Epidermal melanocyte (primary cell): ENCODE measurements at regions not wholly inside any gene's neighbourhood (a gene's known extent, or its start where the extent isn't known, plus 50 kb on each side); places are given as distances from the start of the nearest gene placed in this dataset.
A peak's percentile ranks its signal among the peaks of the same experiment; 100 is the strongest.

Experiments
- DNase-seq: peaks from one replicate; pipeline ENCODE4 v3.0.0; 2011; ENCODE audit warnings: low spot score; ENCODE audit not compliant: insufficient read length

GRCh38 chr5:67306965-67307607 lies 110.5 kb upstream of the CD180 start:
- peak; percentile 26 for DNase-seq

DNA sequence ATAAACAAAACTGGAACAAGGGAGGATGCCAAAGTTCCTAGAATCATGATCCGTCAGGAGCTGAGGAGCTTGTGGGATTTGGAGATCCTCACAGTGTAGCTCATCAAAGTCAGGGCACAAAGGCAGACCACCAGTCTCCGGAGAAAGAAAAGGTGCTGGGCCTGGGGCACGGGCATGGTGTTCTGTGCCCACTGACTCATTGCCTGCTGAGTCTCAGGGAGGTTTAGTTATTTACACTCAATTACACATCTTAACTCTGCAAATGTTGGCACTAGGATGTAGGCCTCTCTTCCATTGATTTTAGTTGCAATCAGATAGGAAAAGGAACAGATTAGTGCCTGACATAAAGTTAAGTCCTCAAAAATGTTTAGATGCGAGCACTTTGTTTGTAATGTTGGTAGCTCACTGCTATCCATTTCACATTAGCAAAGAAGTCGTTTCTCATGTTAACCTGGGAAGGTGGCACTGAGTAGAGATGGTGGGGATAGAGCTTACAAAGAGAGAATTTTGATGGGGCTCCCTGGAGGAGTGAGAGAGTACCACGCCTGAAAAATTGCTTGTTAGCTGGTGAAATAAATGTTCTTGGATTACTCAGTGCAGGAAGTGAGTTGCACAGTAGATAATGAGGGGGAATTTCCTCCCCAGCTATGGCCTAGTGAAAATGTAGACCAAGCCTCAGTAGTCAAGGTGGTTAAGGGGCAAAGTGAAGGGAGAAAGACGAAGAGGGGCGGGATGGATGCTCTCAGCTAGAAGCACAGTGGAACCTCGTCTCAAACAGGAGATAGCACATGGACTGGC lies 109.5 kb upstream of the CD180 start:
- DNase-seq = no peak

- DNase-seq = no peak
Measured at GRCh38 chr5:67305401-67305800, 108.8 kb upstream of the CD180 start.

- no peak for DNase-seq
Measured at GRCh38 chr5:67303356-67303755, 106.8 kb upstream of the CD180 start.

- DNase-seq = no peak
Measured at GRCh38 chr5:67301285-67301903, 104.8 kb upstream of the CD180 start.

DNA sequence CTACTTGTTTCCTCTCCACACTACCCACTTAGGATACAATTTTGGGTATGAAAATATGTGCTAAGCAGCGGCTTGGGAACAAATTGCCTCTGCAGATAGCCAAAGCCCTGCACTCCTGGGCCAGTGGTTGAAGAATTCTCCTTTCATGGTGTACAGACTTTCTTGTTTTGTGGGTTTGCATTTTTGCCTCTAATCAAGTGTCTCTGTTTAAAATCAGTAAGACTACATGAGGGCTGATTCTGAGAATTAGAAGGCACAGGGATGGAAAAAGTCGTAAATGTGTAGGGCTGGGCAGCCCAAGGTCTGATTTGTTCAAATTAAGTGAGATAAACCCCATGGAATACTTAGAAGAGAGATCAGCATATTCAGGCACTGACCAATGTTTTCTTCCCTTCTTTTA lies 103.7 kb upstream of the CD180 start:
- DNase-seq = no peak

DNA sequence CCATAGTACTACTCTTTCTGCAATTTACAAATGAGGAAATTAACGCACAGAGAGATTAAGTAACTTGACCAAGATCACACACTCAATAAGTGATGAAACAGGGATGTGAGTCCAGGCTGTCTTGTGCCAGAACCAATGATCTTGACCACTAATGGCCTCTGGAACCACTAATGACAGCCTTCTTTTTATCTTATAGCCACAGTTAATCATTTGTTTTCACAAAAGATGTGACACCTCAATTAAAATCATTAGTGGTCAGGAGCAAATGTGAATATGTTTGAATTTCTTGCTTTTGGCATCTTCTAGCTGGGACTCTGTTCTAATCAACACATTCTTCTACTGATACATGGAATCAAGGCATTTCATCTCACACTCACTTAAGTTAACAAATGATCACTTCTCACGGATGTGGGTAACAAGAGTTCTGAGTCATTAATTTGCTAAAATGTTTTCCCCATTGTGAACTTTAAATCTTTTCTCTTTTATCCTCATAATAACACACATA lies 102.7 kb upstream of the CD180 start:
- no peak for DNase-seq

GRCh38 chr5:67297802-67298532 lies 101.4 kb upstream of the CD180 start:
- DNase-seq = no peak

GRCh38 chr5:67297376-67297775 lies 100.8 kb upstream of the CD180 start:
- DNase-seq = no peak

- DNase-seq = no peak
Measured at GRCh38 chr5:67294266-67294938, 97.8 kb upstream of the CD180 start.

DNA sequence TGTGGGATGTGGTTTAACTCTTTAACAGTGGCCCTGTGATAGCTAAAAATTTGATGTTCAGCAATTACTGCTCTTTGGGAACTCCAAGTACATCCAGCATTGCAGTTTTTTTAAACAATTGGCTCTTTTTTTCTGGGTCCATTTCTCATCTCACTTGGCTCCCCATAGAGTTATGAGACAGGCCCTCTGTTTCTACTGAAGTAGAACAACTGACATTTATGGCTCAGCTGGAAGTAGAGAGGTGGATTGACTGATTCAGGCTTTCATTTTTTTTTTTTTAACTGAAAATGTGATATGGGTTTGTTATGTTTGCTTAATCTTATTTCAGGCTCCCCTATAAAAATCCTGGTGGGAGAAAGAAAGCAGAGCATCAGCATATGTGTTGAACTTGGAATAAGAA lies 96.6 kb upstream of the CD180 start:
- no peak for DNase-seq

DNA sequence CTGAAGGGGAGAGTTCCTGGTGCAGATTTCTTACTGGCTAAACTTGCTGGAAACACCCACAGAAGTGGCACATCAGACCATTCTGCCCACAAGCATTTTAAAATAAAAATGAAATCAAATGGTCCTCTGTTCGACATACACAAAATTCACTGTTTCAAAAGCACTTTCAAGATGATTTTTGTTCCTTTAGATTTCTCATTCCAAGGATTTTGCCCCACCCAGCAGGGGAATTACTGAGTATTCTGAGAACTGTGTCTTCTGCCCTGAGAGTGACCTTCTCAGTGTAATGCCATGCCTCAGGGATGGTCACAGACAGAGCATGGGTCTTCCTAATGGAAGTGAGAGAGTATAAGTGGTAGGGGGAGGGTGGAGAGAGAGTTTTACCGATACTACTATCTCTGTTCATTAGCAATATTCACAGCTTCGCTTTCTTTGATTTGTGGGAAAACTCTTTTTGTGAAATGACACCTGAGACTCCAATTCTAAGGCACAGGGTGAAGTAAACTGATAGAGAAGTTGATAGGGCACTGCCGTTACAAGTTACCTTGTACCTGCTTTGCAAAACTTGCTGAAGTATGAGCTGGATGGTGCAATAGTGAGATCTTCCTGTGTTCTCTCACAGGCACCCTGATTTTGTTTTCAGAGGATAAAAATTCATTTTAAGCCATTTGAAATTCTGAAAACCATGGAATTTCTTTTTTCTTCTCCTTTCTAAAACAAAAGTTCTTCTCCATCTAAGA lies 95.8 kb upstream of the CD180 start:
- no peak for DNase-seq

GRCh38 chr5:67291671-67292070 lies 95.1 kb upstream of the CD180 start:
- no peak for DNase-seq

GRCh38 chr5:67291066-67291465 lies 94.5 kb upstream of the CD180 start:
- DNase-seq = no peak

GRCh38 chr5:67290655-67291054 lies 94.1 kb upstream of the CD180 start:
- no peak for DNase-seq

- no peak for DNase-seq
Measured at GRCh38 chr5:67289763-67290521, 93.3 kb upstream of the CD180 start.

- no peak for DNase-seq
Measured at GRCh38 chr5:67287510-67288268, 91.1 kb upstream of the CD180 start.

DNA sequence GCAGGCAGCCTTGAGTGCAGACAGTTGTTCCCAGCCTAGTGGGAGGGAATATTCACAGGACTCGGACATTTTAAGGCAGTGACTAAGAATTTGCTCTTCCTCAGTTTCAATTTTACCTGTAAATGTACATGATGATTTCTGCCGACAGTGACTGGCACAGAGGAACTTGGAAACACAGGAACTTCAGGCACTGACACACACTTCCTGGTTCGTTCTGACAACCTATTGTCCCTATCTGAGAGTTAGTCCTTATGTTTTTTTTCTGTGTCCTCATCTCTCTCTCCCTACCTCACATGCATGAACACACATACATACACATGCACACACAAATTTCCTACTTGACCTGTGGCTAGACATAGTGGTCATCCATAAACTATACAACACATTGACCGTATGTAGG lies 89.4 kb upstream of the CD180 start:
- no peak for DNase-seq

- DNase-seq = no peak
Measured at GRCh38 chr5:67283988-67284487, 87.4 kb upstream of the CD180 start.
